GM21526 (cell line): ENCODE measurements at regions not wholly inside any gene's neighbourhood (a gene's known extent, or its start where the extent isn't known, plus 50 kb on each side); places are given as distances from the start of the nearest gene placed in this dataset.
"Not testable (repeated sequence)": the region's sequence is repeated elsewhere in the genome, so short reads cannot be mapped to it uniquely, and the experiment has no call there.

Source experiments
- ATAC-seq: cut with Tn5 transposase; IDR thresholded peaks from one replicate; pipeline ENCODE4 v1.9.1; 2021; ENCODE audit warnings: moderate library complexity; ENCODE audit not compliant: unreplicated experiment, low FRiP score

- ATAC-seq, result no peak
These were observed 134.9 kb downstream of the SAMD9 start for GRCh38 chr7:92982928-92983327.

GRCh38 chr7:92976931-92977330, 140.6 kb upstream of the CDK6 start:
- ATAC-seq, result no peak

DNA sequence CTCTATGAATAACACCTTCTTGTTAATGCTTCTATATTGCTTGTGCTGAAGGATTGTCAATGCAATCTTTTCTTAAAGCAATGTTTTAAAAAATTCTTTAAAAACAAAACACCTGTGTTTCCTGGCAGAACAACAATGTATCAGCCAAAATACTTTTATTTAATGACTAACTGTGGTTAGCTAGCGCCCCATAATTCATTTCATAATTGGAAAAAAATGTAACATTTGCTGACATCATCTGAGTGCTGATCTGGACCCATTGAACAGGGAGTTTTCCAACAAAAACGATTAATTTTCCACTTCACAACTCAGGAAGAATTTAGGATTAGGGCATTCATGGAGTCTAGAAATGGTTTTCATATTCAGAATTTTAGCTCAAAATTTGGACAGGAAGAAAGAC, 137.6 kb upstream of the CDK6 start:
- no peak for ATAC-seq

DNA sequence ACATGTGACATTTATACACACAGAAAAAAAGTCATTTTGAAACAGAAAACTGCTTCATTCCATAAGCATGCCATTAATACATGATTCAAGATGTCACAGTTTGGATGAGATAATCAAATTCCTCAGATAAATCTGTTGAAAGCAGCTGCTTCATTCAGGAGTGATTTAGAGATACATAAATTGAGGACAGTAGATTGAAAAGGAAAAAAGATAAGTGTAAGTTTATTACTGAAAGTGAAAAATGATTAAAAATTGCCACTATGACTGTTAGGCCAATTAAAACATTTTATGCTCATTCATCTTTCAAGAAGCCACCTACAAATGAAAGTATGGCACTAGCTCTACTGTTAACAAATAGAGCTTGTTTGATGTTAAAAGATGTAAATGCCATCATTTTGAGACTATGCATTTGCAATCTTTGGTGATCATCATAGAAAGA, 136.9 kb upstream of the CDK6 start:
- no peak for ATAC-seq

DNA sequence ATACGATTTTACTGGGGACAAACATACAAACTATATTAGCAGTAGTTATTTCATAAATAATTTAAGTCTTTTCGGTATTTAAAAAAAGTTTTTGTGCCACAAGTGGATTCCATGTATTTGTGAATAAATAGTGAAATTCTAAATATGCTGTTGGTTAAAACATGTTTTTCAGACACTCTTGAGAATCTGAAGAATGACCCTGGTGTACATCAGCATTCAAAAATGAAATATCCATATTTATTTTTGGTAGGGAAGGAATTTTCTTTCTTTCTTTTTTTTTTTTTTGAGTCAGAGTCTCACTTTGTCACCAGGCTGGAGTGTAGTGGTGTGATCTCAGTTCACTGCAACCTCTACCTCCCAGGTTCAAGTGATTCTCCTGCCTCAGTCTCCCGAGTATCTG, 136.1 kb upstream of the CDK6 start:
- ATAC-seq, result no peak

- ATAC-seq, result no peak
These were observed 132.7 kb upstream of the CDK6 start for GRCh38 chr7:92969061-92969460.

GRCh38 chr7:92968502-92968901, 132.1 kb upstream of the CDK6 start:
- no peak for ATAC-seq

GRCh38 chr7:92967238-92967637, 130.9 kb upstream of the CDK6 start:
- ATAC-seq, result no peak

- ATAC-seq, result no peak
These were observed 127.8 kb upstream of the CDK6 start for GRCh38 chr7:92964141-92964540.

DNA sequence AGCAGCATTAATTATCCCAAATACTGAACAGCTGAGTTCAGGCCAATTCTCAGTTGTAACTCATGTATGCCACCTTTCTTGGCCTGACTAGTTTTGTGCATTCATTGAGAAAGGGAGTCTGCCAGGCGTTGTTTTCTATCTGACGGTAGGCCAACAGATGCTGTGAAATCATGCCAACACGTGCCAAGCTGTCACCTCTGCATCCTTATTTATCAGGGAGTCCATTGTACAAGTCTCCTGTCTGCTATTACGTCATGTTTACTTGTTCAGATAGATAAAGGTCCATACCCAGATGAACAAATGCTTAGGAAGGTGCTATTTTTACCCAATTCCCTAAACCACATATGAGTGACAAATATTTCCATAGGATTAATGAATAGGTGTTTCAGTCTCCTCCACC, 127.2 kb upstream of the CDK6 start:
- ATAC-seq, result no peak

DNA sequence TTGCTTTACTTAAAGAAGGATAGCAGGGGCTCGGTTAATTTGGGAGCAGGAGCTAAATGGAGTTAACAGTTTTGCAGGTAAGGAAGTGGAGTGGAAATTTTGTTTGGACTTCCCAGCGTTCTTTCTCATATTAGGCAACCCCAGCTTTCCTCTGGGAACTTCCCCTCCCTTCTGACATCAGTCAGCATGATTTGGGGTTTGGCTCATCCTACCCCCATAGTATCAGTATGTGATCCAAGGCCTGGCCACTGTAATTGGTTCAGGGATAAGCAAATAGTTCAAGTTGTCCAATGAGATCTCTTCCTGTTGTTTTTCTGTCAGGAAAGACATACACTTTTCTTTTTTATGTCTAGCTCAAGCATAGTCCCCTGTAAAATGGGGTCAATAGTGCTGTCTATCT, 125.6 kb upstream of the CDK6 start:
- ATAC-seq, result no peak

GRCh38 chr7:92956575-92956974, 120.2 kb upstream of the CDK6 start:
- no peak for ATAC-seq

- ATAC-seq, result no peak
These were observed 118.7 kb upstream of the CDK6 start for GRCh38 chr7:92955081-92955480.

DNA sequence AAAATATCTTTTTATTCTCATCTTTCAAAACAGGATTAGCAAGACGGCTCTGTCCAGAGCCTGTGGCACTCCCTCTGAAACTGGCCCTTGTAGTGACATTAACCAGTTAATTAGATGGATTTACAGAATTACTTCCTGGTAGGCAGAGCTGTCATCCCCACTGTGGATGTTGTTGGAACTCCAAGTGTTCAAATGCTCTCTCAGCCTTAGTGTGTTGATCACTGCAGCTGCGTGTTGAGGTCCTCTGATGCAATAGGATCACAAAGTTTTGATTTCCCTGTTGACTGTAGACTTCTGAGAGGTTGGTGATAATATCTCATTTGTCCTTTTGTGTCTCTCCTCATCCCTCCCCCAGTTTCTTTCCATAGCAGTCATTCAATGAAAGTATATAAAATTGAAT, 117.3 kb upstream of the CDK6 start:
- no peak for ATAC-seq

DNA sequence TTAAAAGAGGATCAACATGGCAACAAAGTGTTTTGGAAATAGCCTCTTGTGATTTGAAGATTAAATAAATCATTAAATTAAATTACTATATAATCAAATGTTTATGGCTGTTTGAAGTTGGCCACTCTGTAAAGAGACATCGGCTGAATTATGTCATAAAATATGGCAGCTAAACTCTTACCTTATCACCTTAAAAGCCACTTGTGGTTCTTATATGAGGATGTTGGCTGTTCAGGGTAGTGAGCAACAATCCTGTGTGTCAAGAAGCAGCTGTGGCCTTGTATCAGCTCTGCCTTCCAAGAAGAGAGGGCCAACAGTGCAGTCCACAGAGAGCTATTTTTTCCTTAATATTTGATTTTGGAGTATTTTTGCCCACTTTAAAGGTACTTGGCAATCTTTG, 113.4 kb upstream of the CDK6 start:
- no peak for ATAC-seq

DNA sequence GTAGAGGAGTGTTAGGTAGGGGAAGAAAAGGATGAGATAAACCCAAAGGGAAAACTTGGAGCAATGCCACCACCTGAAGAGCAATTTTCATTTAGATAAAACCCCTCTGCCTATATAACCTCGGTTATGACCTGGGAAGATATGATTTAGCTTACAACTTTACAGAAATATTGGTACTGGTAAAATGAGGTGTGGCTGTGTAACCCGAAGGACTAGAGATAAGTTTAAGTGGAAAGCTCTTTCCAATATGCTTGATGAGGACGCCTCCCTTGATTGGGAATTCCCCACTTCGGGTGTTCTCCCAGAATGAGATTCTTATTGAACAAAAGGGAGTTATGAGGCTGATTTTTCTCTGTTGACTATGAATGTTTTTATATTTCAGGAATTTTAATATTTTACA, 109.5 kb upstream of the CDK6 start:
- ATAC-seq, result no peak

GRCh38 chr7:92944633-92945032, 108.3 kb upstream of the CDK6 start:
- ATAC-seq, result no peak

- ATAC-seq, result not testable (repeated sequence)
These were observed 106.3 kb upstream of the CDK6 start for GRCh38 chr7:92942706-92943105.

DNA sequence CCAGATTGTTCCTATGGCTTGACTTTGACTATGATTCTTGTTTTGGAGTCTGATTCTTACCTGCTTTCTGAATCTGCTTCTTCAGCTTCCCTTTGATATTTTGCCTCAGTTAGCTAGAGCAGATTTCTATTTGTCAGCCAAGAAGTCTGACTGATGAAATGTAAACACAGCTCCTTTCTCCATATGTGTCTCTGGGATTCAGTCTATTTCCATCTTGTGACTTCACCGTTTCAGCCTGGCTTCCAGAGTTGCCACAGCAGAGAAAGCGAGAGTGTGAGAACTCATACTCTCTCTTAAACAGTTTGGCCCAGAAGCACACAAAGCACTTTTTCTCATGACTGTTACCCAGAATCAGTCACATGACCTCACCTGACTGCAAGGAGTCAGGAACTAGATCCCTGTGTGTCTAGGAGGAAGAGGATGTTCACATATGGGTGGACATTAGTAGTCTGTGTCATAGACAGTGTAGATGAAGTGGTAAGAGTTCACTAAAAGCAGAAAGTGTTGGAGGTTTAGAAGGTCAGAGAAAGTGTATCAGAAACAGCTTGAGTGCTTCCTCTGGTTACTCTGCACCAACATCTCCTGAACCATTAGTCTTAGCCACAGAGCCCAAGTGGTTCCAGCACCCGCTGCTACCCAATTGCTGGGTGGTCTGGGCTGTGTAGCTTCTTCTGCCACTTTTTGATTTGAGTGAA, 103.4 kb upstream of the CDK6 start:
- ATAC-seq, result no peak

GRCh38 chr7:92934096-92934495, 97.7 kb upstream of the CDK6 start:
- ATAC-seq, result no peak

DNA sequence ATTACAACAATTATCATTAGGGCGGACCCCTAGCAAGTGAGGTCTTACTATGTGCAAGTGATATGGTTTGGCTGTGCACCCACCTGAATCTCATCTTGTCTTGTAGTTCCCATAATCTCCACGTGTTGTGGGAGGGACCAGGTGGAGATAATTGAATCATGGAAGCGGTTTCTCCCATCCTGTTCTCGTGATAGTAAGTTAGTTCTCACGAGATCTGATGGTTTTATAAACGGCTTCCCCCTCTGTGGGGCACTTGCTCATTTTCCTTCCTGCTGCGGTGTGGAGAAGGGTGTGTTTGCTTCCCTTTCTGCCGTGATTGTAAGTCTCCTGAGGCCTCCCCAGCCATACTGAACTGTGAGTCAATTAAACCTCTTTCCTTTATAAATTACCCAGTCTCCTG, 96.1 kb upstream of the CDK6 start:
- ATAC-seq, result no peak

DNA sequence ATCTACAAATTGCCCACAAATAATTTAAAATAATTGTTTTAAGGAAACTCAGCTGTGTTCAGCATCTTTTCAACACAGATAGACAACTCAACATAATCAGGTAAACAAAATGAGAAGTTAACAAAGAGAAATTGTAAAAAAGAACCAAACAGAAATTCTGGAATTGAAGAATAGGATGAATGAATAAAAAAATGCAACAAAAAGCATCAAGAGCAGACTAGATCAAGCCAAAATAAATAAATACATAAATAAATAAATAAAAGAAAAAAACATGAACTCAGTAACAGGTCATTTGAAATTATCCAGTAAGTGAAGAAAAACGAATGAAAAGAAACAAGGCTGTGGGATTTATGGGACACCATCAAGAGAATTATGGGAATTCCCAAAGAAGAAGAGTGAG, 94.0 kb upstream of the CDK6 start:
- no peak for ATAC-seq

DNA sequence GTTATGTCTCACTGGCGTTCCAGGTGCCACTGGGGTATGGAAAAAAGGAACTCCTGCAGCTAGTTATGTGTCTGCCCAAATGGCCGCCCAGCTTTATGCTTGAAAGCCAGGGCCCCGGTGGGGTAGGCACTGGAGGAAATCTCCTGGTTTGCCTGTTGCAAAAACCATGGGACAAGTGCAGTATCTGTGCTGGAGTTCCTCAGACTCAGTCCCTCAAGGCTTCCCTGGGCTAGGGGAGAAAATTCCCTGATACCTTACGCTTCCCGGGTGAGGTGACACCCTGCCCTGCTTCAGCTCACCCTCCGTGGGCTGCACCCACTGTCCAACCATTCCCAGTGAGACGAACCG, 90.3 kb upstream of the CDK6 start:
- ATAC-seq, result no peak
